Astrocyte of the cerebellum (primary cell): ENCODE measurements at regions not wholly inside any gene's neighbourhood (a gene's known extent, or its start where the extent isn't known, plus 50 kb on each side); places are given as distances from the start of the nearest gene placed in this dataset.

Experiments
- DNase-seq: peaks from one replicate; pipeline ENCODE4 v3.0.0-alpha.2; 2011; ENCODE audit warnings: low read depth
- H3K4me3 ChIP-seq: 2 replicates; pipeline ENCODE4 v1.5.1; 2011; ENCODE audit warnings: mild to moderate bottlenecking, low read depth, low read length, moderate library complexity
- CTCF ChIP-seq: IDR thresholded peaks from 2 replicates; pipeline ENCODE4 v1.5.1; 2012; ENCODE audit warnings: low read length, low read depth, moderate library complexity, mild to moderate bottlenecking; ENCODE audit errors: missing control alignments
- in situ Hi-C: cut with HindIII; loops from 2 replicates; pipeline ENCODE4 v1.10.0; 2017; ENCODE audit warnings: low sequenced_read_pairs

GRCh38 chr6:40280231-40280630 lies 306.9 kb downstream of the LRFN2 start:
- in situ Hi-C loops, result no loop called here
- H3K4me3 ChIP-seq, result no peak overlapping the region
- no peak for DNase-seq
- no peak for TF ChIP-seq CTCF

GRCh38 chr6:40276141-40276540 lies 311.0 kb downstream of the LRFN2 start:
- DNase-seq, result no peak
- in situ Hi-C loops, result no loop called here
- no peak overlapping the region for H3K4me3 ChIP-seq
- TF ChIP-seq CTCF, result no peak

GRCh38 chr6:40274058-40274457 lies 313.1 kb downstream of the LRFN2 start:
- H3K4me3 ChIP-seq, result no peak overlapping the region
- TF ChIP-seq CTCF, result no peak
- DNase-seq, result no peak
- in situ Hi-C loops, result no loop called here

- in situ Hi-C loops, result no loop called here
- no peak for DNase-seq
- TF ChIP-seq CTCF, result no peak
- no peak overlapping the region for H3K4me3 ChIP-seq
Observed at GRCh38 chr6:40268614-40269013, 318.6 kb downstream of the LRFN2 start.

- DNase-seq, result no peak
- no peak overlapping the region for H3K4me3 ChIP-seq
- TF ChIP-seq CTCF, result no peak
- in situ Hi-C loops, result no loop called here
Observed at GRCh38 chr6:40268166-40268565, 319.0 kb downstream of the LRFN2 start.

GRCh38 chr6:40265615-40266014 lies 321.5 kb downstream of the LRFN2 start:
- no peak overlapping the region for H3K4me3 ChIP-seq
- no peak for DNase-seq
- in situ Hi-C loops, result no loop called here
- TF ChIP-seq CTCF, result no peak

GRCh38 chr6:40263970-40264369 lies 323.2 kb downstream of the LRFN2 start:
- DNase-seq, result no peak
- no peak for TF ChIP-seq CTCF
- no peak overlapping the region for H3K4me3 ChIP-seq
- in situ Hi-C loops, result no loop called here
